ENCODE measurements at regions not wholly inside any gene's neighbourhood (a gene's known extent, or its start where the extent isn't known, plus 50 kb on each side); places are given as distances from the start of the nearest gene placed in this dataset.
A peak's percentile ranks its signal among the peaks of the same experiment; 100 is the strongest.

DNA sequence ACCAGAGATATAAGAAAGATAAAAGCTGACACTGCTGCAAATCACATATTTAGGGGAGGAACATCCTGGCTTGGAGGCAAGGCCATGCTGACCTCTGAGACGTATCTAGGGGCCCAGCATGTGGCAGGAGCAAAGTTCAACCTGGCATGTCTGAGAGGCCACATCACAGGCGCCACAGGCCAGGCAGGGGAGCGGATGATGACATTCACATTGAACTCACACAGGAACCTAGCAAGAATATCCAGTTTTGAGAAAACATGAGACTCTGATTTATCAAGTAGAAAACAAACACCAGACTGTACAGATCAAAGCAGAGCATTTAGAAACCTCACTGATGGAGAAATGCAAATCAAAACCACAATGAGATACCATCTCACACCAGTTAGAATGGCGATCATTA lies 64.2 kb upstream of the STK32A start:
- no peak for TF ChIP-seq EZH2 (IDR thresholded peaks at IDR 0.05)
- TF ChIP-seq, protein P1, sequence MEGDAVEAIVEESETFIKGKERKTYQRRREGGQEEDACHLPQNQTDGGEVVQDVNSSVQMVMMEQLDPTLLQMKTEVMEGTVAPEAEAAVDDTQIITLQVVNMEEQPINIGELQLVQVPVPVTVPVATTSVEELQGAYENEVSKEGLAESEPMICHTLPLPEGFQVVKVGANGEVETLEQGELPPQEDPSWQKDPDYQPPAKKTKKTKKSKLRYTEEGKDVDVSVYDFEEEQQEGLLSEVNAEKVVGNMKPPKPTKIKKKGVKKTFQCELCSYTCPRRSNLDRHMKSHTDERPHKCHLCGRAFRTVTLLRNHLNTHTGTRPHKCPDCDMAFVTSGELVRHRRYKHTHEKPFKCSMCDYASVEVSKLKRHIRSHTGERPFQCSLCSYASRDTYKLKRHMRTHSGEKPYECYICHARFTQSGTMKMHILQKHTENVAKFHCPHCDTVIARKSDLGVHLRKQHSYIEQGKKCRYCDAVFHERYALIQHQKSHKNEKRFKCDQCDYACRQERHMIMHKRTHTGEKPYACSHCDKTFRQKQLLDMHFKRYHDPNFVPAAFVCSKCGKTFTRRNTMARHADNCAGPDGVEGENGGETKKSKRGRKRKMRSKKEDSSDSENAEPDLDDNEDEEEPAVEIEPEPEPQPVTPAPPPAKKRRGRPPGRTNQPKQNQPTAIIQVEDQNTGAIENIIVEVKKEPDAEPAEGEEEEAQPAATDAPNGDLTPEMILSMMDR (IDR thresholded peaks at IDR 0.05) = no peak
- TF ChIP-seq EZH2phosphoT487 (IDR thresholded peaks at IDR 0.05) = no peak
- Histone ChIP-seq H2AFZ (replicated peaks) (no peak overlapping the region), H3K27me3 (no peaks in the 10 kb centered on the region), H3K4me3 (no peak overlapping the region), H3K79me2 (ENCODE audit: low read depth) (no peaks in the 10 kb centered on the region), H3K4me2 (no peak overlapping the region), H3K9me3 (ENCODE audit: low read depth) (no peaks in the 10 kb centered on the region), H3K9ac (no peak overlapping the region), H4K20me1 (ENCODE audit: low read depth) (no peaks in the 10 kb centered on the region), H3K27ac (no peak overlapping the region), H3K36me3 (no peaks in the 10 kb centered on the region), H3F3A (ENCODE audit: low read depth) (no peaks in the 10 kb centered on the region), H3K4me1 (peaks cover 7% of the 10 kb centered on the region)
- Mint-ChIP-seq H3K36me3 (no peaks in the 10 kb centered on the region), H3K4me1 (peaks cover 43% of the 10 kb centered on the region), H3K4me3 (no peak overlapping the region), H3K27me3 (ENCODE audit: insufficient read depth, low read depth) (peaks cover 4% of the 10 kb centered on the region), H3K27ac (peak overlapping the region; percentile 38), H3K9me3 (no peaks in the 10 kb centered on the region)
- no peak for DNase-seq (ENCODE audit: low spot score)

DNA sequence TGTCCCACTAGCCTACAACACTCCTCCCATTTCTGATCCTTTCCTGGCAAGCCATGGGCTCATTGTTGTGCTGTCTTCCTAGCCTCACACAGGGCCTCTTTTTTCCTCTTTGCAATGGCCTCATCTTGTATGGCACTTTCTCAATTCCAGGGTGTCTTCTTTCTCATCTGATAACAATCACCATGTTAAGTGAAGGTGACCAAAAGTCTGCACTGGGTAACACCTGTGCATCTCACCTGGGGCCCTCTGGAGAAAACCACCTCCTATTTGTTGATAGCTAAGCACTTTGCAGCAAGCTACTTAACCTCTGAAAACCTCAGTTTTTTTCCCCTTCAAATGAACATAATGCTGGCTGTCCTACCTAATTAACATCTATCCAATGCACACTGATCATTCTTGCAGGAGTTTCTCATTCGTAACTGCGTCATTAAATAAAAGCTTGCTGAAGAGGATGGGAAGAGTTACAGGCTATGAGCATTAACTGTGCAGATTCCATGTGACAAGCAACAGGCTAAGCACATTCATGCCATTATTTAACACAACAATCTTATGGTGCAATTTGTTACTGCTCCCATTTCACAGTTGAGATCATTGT lies 60.1 kb upstream of the STK32A start:
- no peaks in the 10 kb centered on the region for H3K36me3 Mint-ChIP-seq
- H3K9me3 ChIP-seq (ENCODE audit: low read depth) = no peaks in the 10 kb centered on the region
- H3K9ac ChIP-seq = no peak overlapping the region
- no peak overlapping the region for H3K27ac ChIP-seq
- H3K4me1 Mint-ChIP-seq = peaks cover 33% of the 10 kb centered on the region
- no peaks in the 10 kb centered on the region for H3K27me3 ChIP-seq
- H3K36me3 ChIP-seq = no peaks in the 10 kb centered on the region
- TF ChIP-seq, protein P1 (IDR thresholded peaks at IDR 0.05) = no peak
- TF ChIP-seq EZH2phosphoT487 (IDR thresholded peaks at IDR 0.05) (no peak), EZH2 (IDR thresholded peaks at IDR 0.05) (no peak)
- no peaks in the 10 kb centered on the region for H4K20me1 ChIP-seq (ENCODE audit: low read depth)
- no peaks in the 10 kb centered on the region for H3K27me3 Mint-ChIP-seq (ENCODE audit: insufficient read depth, low read depth)
- no peaks in the 10 kb centered on the region for H3K79me2 ChIP-seq (ENCODE audit: low read depth)
- no peak overlapping the region for H3K27ac Mint-ChIP-seq
- H3K4me3 Mint-ChIP-seq = no peak overlapping the region
- H3K9me3 Mint-ChIP-seq = no peaks in the 10 kb centered on the region
- no peak overlapping the region for H3K4me2 ChIP-seq
- peaks cover 7% of the 10 kb centered on the region for H3K4me1 ChIP-seq
- no peak for DNase-seq (ENCODE audit: low spot score)
- no peaks in the 10 kb centered on the region for H3F3A ChIP-seq (ENCODE audit: low read depth)
- H3K4me3 ChIP-seq = no peak overlapping the region
- no peak overlapping the region for H2AFZ ChIP-seq (replicated peaks)

DNA sequence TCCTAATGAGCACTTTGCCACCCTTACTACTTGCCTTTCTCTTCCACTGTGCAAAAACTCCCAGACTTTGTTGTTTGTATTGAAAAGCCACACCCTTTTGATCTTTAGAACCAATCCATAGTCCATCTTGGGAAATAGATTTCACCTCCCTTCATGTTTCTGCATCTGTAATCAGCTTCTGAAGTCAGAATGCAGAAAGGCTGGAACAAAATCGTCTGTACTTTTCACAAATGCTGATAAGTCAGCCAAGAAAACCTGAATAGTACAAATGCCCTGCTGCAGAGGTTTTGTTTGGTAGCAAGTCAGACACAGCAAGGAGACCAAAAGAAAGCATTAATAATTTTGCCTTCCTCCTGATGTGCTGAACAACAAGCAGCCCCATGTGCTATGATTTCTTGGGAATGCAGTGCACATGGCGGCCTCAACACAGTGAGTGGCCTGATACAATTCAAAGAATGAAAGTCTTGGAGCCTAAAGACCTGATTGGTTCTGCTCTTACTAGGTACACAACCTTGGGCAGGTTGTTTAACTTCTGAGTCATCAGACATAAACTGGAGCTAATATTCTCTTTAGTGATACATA lies 59.2 kb upstream of the STK32A start:
- H3K27ac Mint-ChIP-seq = no peak overlapping the region
- Histone ChIP-seq H3F3A (ENCODE audit: low read depth) (no peaks in the 10 kb centered on the region), H3K4me2 (no peak overlapping the region), H3K9me3 (ENCODE audit: low read depth) (no peaks in the 10 kb centered on the region), H3K79me2 (ENCODE audit: low read depth) (no peaks in the 10 kb centered on the region), H3K4me1 (peaks cover 7% of the 10 kb centered on the region), H3K27me3 (no peaks in the 10 kb centered on the region), H3K36me3 (no peaks in the 10 kb centered on the region), H3K27ac (no peak overlapping the region), H3K4me3 (no peak overlapping the region), H2AFZ (replicated peaks) (peak overlapping the region; percentile 10), H4K20me1 (ENCODE audit: low read depth) (no peaks in the 10 kb centered on the region), H3K9ac (no peak overlapping the region)
- peaks cover 27% of the 10 kb centered on the region for H3K4me1 Mint-ChIP-seq
- H3K27me3 Mint-ChIP-seq (ENCODE audit: insufficient read depth, low read depth) = no peaks in the 10 kb centered on the region
- H3K36me3 Mint-ChIP-seq = no peaks in the 10 kb centered on the region
- DNase-seq (ENCODE audit: low spot score) = no peak
- no peak overlapping the region for H3K4me3 Mint-ChIP-seq
- no peaks in the 10 kb centered on the region for H3K9me3 Mint-ChIP-seq
- TF ChIP-seq, protein P1 (IDR thresholded peaks at IDR 0.05) = no peak
- TF ChIP-seq EZH2phosphoT487 (IDR thresholded peaks at IDR 0.05) (no peak), EZH2 (IDR thresholded peaks at IDR 0.05) (no peak)
